ENCODE measurements at regions not wholly inside any gene's neighbourhood (a gene's known extent, or its start where the extent isn't known, plus 50 kb on each side); places are given as distances from the start of the nearest gene placed in this dataset.

DNA sequence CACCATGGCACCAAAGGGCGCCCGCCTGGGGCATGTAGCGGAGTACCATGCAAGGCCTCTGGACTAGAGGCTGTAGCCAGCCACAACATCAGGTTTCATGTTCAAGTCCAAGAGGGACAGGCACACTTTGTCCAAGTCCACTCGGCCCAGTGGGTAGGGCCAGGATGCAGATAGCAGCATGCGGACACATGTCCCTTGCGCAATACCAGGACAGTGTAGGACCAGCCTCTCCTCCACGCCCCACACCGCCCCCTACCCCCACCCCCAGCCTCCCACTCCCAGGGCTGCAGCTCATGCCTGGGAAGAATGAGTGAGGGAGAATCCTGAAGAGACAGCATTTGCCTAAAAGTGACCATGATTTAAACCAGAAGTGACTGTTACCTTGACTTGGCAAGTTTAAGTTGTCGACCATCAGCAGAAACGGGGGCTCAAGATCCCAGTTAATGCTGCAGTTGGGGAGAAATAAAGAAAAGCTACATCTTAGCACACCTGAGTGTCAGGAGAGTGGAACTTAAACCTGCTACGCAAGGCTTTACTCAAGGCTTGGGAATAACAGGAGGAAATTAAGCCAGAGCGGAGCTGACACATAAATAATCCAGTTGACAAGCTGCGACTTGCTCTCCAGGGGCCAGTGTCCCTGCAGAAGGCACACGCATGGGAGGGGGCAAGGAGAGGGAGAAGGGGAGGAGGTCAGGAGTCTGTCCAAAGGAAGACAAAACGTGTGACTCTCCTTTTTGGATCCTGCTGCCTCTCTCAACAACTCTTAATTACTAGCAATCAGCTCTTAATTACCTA is 221.7 kb downstream of the BCOR start:
- 44% methylated on average over 10 of the region's 15 CpGs for WGBS (ENCODE audit: low lambda C conversion rate)
- Histone ChIP-seq H3K79me2 (ENCODE audit: insufficient read depth) (no peaks in the 10 kb centered on the region), H3K27me3 (ENCODE audit: insufficient read depth) (peaks cover 13% of the 10 kb centered on the region; the same call in 1 of the 2 replicates), H4K20me1 (ENCODE audit: insufficient read depth) (no peaks in the 10 kb centered on the region), H3K4me2 (no peak overlapping the region), H3K36me3 (replicated peaks in 1 of 2; ENCODE audit: control insufficient read depth in 1 of 2, insufficient read depth in 2 of 2, low read length in 1 of 2) (no peaks in the 10 kb centered on the region), H3K4me1 (ENCODE audit: control insufficient read depth in 1 of 2, insufficient read depth in 2 of 2, low read depth in 1 of 2, low read length in 1 of 2) (peaks cover 0 to 22% of the 10 kb centered on the region in 2 experiments; a peak in 1 of 4 replicates), H3K9ac (no peak overlapping the region), H2AFZ (ENCODE audit: low read depth) (no peak overlapping the region), H3K4me3 (ENCODE audit: low read depth in 2 of 2, low read length in 1 of 2) (no peak overlapping the region), H3K9me2 (no peaks in the 10 kb centered on the region), H3F3A (replicated peaks; ENCODE audit: insufficient read depth) (no peaks in the 10 kb centered on the region), H3K27ac (ENCODE audit: low read depth in 2 of 2, low read length in 1 of 2) (no peak overlapping the region), H3K9me3 (no peaks in the 10 kb centered on the region)
- no peak for TF ChIP-seq POLR2AphosphoS5 (IDR thresholded peaks at IDR 0.05; ENCODE audit: low read depth, low read length)
- no peak for TF ChIP-seq YY1 (IDR thresholded peaks at IDR 0.05; ENCODE audit: low read depth)
- TF ChIP-seq, protein P1, sequence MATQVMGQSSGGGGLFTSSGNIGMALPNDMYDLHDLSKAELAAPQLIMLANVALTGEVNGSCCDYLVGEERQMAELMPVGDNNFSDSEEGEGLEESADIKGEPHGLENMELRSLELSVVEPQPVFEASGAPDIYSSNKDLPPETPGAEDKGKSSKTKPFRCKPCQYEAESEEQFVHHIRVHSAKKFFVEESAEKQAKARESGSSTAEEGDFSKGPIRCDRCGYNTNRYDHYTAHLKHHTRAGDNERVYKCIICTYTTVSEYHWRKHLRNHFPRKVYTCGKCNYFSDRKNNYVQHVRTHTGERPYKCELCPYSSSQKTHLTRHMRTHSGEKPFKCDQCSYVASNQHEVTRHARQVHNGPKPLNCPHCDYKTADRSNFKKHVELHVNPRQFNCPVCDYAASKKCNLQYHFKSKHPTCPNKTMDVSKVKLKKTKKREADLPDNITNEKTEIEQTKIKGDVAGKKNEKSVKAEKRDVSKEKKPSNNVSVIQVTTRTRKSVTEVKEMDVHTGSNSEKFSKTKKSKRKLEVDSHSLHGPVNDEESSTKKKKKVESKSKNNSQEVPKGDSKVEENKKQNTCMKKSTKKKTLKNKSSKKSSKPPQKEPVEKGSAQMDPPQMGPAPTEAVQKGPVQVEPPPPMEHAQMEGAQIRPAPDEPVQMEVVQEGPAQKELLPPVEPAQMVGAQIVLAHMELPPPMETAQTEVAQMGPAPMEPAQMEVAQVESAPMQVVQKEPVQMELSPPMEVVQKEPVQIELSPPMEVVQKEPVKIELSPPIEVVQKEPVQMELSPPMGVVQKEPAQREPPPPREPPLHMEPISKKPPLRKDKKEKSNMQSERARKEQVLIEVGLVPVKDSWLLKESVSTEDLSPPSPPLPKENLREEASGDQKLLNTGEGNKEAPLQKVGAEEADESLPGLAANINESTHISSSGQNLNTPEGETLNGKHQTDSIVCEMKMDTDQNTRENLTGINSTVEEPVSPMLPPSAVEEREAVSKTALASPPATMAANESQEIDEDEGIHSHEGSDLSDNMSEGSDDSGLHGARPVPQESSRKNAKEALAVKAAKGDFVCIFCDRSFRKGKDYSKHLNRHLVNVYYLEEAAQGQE (IDR thresholded peaks at IDR 0.05; ENCODE audit: low read depth, low read length): no peak
- TF ChIP-seq EP300 (IDR thresholded peaks at IDR 0.05; ENCODE audit: borderline replicate concordance in 1 of 2, low read depth in 1 of 2, low read length in 1 of 2): no peak
- TF ChIP-seq MXI1 (IDR thresholded peaks at IDR 0.05; ENCODE audit: low read depth, low read length): no peak
- TF ChIP-seq, protein P2, sequence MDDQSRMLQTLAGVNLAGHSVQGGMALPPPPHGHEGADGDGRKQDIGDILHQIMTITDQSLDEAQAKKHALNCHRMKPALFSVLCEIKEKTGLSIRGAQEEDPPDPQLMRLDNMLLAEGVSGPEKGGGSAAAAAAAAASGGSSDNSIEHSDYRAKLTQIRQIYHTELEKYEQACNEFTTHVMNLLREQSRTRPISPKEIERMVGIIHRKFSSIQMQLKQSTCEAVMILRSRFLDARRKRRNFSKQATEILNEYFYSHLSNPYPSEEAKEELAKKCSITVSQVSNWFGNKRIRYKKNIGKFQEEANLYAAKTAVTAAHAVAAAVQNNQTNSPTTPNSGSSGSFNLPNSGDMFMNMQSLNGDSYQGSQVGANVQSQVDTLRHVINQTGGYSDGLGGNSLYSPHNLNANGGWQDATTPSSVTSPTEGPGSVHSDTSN (IDR thresholded peaks at IDR 0.05): no peak
- TF ChIP-seq ELF1 (IDR thresholded peaks at IDR 0.05): no peak
- TF ChIP-seq SMC3 (IDR thresholded peaks at IDR 0.05; ENCODE audit: low read depth, low read length): no peak
- TF ChIP-seq NRF1 (IDR thresholded peaks at IDR 0.05; ENCODE audit: low read depth, low read length): no peak
- ChIA-PET CTCF (no interaction called here), POLR2A (no interaction called here)
- DNase-seq: no peak

GRCh38 chrX:39877905-39878304 is 219.9 kb downstream of the BCOR start:
- Histone ChIP-seq H3K27ac (ENCODE audit: low read depth in 2 of 2, low read length in 1 of 2) (no peak overlapping the region), H3K4me3 (ENCODE audit: low read depth in 2 of 2, low read length in 1 of 2) (no peak overlapping the region), H3K4me2 (no peak overlapping the region), H3F3A (replicated peaks; ENCODE audit: insufficient read depth) (no peaks in the 10 kb centered on the region), H3K9ac (no peak overlapping the region), H3K27me3 (ENCODE audit: insufficient read depth) (peaks cover 13% of the 10 kb centered on the region; the same call in 1 of the 2 replicates), H3K9me2 (no peaks in the 10 kb centered on the region), H3K79me2 (ENCODE audit: insufficient read depth) (no peaks in the 10 kb centered on the region), H3K36me3 (replicated peaks in 1 of 2; ENCODE audit: control insufficient read depth in 1 of 2, insufficient read depth in 2 of 2, low read length in 1 of 2) (no peaks in the 10 kb centered on the region), H4K20me1 (ENCODE audit: insufficient read depth) (no peaks in the 10 kb centered on the region), H3K4me1 (ENCODE audit: control insufficient read depth in 1 of 2, insufficient read depth in 2 of 2, low read depth in 1 of 2, low read length in 1 of 2) (peaks cover 0 to 22% of the 10 kb centered on the region in 2 experiments; a peak in 1 of 4 replicates), H2AFZ (ENCODE audit: low read depth) (no peak overlapping the region), H3K9me3 (no peaks in the 10 kb centered on the region)
- ChIA-PET POLR2A (no interaction called here), CTCF (no interaction called here)
- no peak for DNase-seq
- WGBS (ENCODE audit: low lambda C conversion rate): 52% methylated on average over 18 of the region's 18 CpGs
- TF ChIP-seq, protein P3, sequence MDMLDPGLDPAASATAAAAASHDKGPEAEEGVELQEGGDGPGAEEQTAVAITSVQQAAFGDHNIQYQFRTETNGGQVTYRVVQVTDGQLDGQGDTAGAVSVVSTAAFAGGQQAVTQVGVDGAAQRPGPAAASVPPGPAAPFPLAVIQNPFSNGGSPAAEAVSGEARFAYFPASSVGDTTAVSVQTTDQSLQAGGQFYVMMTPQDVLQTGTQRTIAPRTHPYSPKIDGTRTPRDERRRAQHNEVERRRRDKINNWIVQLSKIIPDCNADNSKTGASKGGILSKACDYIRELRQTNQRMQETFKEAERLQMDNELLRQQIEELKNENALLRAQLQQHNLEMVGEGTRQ (IDR thresholded peaks at IDR 0.05; ENCODE audit: borderline replicate concordance, low read depth, low read length): no peak
- TF ChIP-seq, protein P4, sequence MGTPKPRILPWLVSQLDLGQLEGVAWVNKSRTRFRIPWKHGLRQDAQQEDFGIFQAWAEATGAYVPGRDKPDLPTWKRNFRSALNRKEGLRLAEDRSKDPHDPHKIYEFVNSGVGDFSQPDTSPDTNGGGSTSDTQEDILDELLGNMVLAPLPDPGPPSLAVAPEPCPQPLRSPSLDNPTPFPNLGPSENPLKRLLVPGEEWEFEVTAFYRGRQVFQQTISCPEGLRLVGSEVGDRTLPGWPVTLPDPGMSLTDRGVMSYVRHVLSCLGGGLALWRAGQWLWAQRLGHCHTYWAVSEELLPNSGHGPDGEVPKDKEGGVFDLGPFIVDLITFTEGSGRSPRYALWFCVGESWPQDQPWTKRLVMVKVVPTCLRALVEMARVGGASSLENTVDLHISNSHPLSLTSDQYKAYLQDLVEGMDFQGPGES (IDR thresholded peaks at IDR 0.05; ENCODE audit: low read depth, low read length): no peak
- TF ChIP-seq ELF1 (IDR thresholded peaks at IDR 0.05): no peak
- TF ChIP-seq RAD21 (IDR thresholded peaks at IDR 0.05; ENCODE audit: low read length): no peak
- no peak for TF ChIP-seq TCF12 (IDR thresholded peaks at IDR 0.05)
- no peak for TF ChIP-seq RFX5 (IDR thresholded peaks at IDR 0.05; ENCODE audit: low read length)
- TF ChIP-seq MAX (IDR thresholded peaks at IDR 0.05; ENCODE audit: low read depth): no peak
- TF ChIP-seq EP300 (IDR thresholded peaks at IDR 0.05; ENCODE audit: borderline replicate concordance in 1 of 2, low read depth in 1 of 2, low read length in 1 of 2): no peak
- TF ChIP-seq CHD2 (IDR thresholded peaks at IDR 0.05; ENCODE audit: low read length, partially characterized antibody): no peak
- TF ChIP-seq, protein P5, sequence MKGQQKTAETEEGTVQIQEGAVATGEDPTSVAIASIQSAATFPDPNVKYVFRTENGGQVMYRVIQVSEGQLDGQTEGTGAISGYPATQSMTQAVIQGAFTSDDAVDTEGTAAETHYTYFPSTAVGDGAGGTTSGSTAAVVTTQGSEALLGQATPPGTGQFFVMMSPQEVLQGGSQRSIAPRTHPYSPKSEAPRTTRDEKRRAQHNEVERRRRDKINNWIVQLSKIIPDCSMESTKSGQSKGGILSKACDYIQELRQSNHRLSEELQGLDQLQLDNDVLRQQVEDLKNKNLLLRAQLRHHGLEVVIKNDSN (IDR thresholded peaks at IDR 0.05; ENCODE audit: borderline replicate concordance, low read depth): no peak
- no peak for TF ChIP-seq TEAD4 (IDR thresholded peaks at IDR 0.05; ENCODE audit: borderline replicate concordance, insufficient read depth)
- TF ChIP-seq MXI1 (IDR thresholded peaks at IDR 0.05; ENCODE audit: low read depth, low read length): no peak
- no peak for TF ChIP-seq JUND (IDR thresholded peaks at IDR 0.05)
- no peak for TF ChIP-seq FOXM1 (IDR thresholded peaks at IDR 0.05; ENCODE audit: low read depth)
